ENCODE measurements at regions not wholly inside any gene's neighbourhood (a gene's known extent, or its start where the extent isn't known, plus 50 kb on each side); places are given as distances from the start of the nearest gene placed in this dataset.

GRCh38 chr7:67696124-67696523, 699.5 kb downstream of the TYW1 start:
- no peak overlapping the region for H4K5ac ChIP-seq (ENCODE audit: low read depth, low read length)
- H3K23ac ChIP-seq (ENCODE audit: low read depth, low read length), result no peak overlapping the region
- POLR2A ChIA-PET (ENCODE audit: unreplicated experiment), result no interaction called here
- no peaks in the 10 kb centered on the region for H3K4me1 ChIP-seq (ENCODE audit: control insufficient read depth, insufficient read depth, low read length)
- no peak overlapping the region for H2BK120ac ChIP-seq (ENCODE audit: low read depth, low read length)
- H2AFZ ChIP-seq (replicated peaks; ENCODE audit: low read length, poor library complexity), result no peak overlapping the region
- H3K36me3 ChIP-seq (ENCODE audit: control insufficient read depth, insufficient read depth, low read length), result no peaks in the 10 kb centered on the region
- H2AK9ac ChIP-seq (replicated peaks; ENCODE audit: low read depth, low read length, poor library complexity), result no peak overlapping the region
- H4K20me1 ChIP-seq (ENCODE audit: insufficient read depth, low read length), result no peaks in the 10 kb centered on the region
- no peaks in the 10 kb centered on the region for H3K9me1 ChIP-seq (ENCODE audit: insufficient read depth, low read length)
- H3K27ac ChIP-seq (ENCODE audit: insufficient read depth, low read length), result no peak overlapping the region
- no peaks in the 10 kb centered on the region for H3K27me3 ChIP-seq (ENCODE audit: control insufficient read depth, insufficient read depth, low read length)
- dilution Hi-C loops (cut with HindIII; ENCODE audit: low sequenced_read_pairs, unreplicated experiment) (no loop called here), in situ Hi-C loops (cut with MboI; ENCODE audit: low sequenced_read_pairs) (no loop called here), intact Hi-C loops (cut with micrococcal nuclease) (no loop called here)
- BruUV-seq (replicated peaks), result no TSS peak
- no peak for TF ChIP-seq SMC3 (IDR thresholded peaks at IDR 0.05; ENCODE audit: low read depth, low read length)
- no peak overlapping the region for H3K56ac ChIP-seq (ENCODE audit: extremely low read depth, insufficient read depth, low read length)
- H2AK5ac ChIP-seq (ENCODE audit: low read depth, low read length), result no peak overlapping the region
- H3K18ac ChIP-seq (ENCODE audit: low read depth, low read length), result no peak overlapping the region
- no peak overlapping the region for H2BK5ac ChIP-seq (ENCODE audit: low read depth, low read length, poor library complexity, severe bottlenecking)
- peaks cover 15% of the 10 kb centered on the region for H3K9me3 ChIP-seq (ENCODE audit: control insufficient read depth, insufficient read depth, low read length)
- no peak overlapping the region for H2BK15ac ChIP-seq (ENCODE audit: low read depth, low read length)
- no peak overlapping the region for H4K91ac ChIP-seq (ENCODE audit: insufficient read depth, low read depth, low read length)
- H4K8ac ChIP-seq (ENCODE audit: low read depth in 2 of 2, low read length in 2 of 2), result no peak overlapping the region
- no CpG with 5 or more reads among the region's 5 CpGs for WGBS, 2 experiments (ENCODE audit: extremely low coverage in 2 of 2, insufficient read length in 1 of 2)
- DNase-seq (no peak), ATAC-seq (ENCODE audit: low read depth) (no peak)
- no peak overlapping the region for H3K9ac ChIP-seq (ENCODE audit: low read depth, low read length)
- no peak overlapping the region for H3K4me3 ChIP-seq (ENCODE audit: insufficient read depth, low read depth, low read length)
- CTCF ChIA-PET, result no interaction called here
- H3K4ac ChIP-seq (ENCODE audit: low read depth, low read length), result no peak overlapping the region
- no peak overlapping the region for H3K4me2 ChIP-seq (ENCODE audit: low read depth, low read length)
- H2BK20ac ChIP-seq (ENCODE audit: low read depth, low read length), result no peak overlapping the region
- no peaks in the 10 kb centered on the region for H3K79me1 ChIP-seq (ENCODE audit: low read depth in 1 of 2, low read length in 2 of 2)
- no peak overlapping the region for H3K14ac ChIP-seq (replicated peaks; ENCODE audit: low read depth, low read length)

Measured in IMR-90 (cell line).